Smooth muscle cell (in vitro differentiated cells): ENCODE measurements at regions not wholly inside any gene's neighbourhood (a gene's known extent, or its start where the extent isn't known, plus 50 kb on each side); places are given as distances from the start of the nearest gene placed in this dataset.

Experiments used
- DNase-seq: peaks from one replicate; lab custom pipeline; 2025; ENCODE audit not compliant: unreplicated experiment; lab: John Stamatoyannopoulos, UW
- H2AFZ ChIP-seq: fragments of 200-600 bp; sonication (generic); 2 replicates; pipeline ENCODE4 v1.6.0; 2016; ENCODE audit warnings: antibody characterized with exemption, low read depth, mild to moderate bottlenecking
- H3F3A ChIP-seq: fragments of 200-600 bp; sonication (generic); 2 replicates; pipeline ENCODE4 v1.6.0; 2017; ENCODE audit warnings: antibody characterized with exemption, low read depth
- H3K27ac ChIP-seq: fragments of 200-600 bp; sonication (generic); 2 replicates; pipeline ENCODE4 v1.5.1; 2016; ENCODE audit warnings: low read depth, mild to moderate bottlenecking
- H3K27me3 ChIP-seq: fragments of 200-600 bp; sonication (generic); 2 replicates; pipeline ENCODE4 v1.6.1; 2016; ENCODE audit warnings: low read depth, mild to moderate bottlenecking
- H3K36me3 ChIP-seq: fragments of 200-600 bp; sonication (generic); 2 replicates; pipeline ENCODE4 v1.5.1; 2016; ENCODE audit warnings: low read depth
- H3K4me1 ChIP-seq: fragments of 200-600 bp; sonication (generic); 2 replicates; pipeline ENCODE4 v1.5.1; 2016; ENCODE audit warnings: low read depth
- H3K4me2 ChIP-seq: fragments of 200-600 bp; sonication (generic); 2 replicates; pipeline ENCODE4 v1.6.0; 2016; ENCODE audit warnings: mild to moderate bottlenecking
- H3K4me3 ChIP-seq: fragments of 200-600 bp; sonication (generic); 2 replicates; pipeline ENCODE4 v1.5.1; 2016; ENCODE audit warnings: mild to moderate bottlenecking
- H3K79me2 ChIP-seq: fragments of 200-600 bp; sonication (generic); 2 replicates; pipeline ENCODE4 v1.6.0; 2016; ENCODE audit warnings: low read depth, mild to moderate bottlenecking
- H3K9ac ChIP-seq: fragments of 200-600 bp; sonication (generic); 2 replicates; pipeline ENCODE4 v1.6.0; 2016; ENCODE audit warnings: low read depth
- H3K9me3 ChIP-seq: fragments of 200-600 bp; sonication (generic); replicated peaks from 2 replicates; pipeline ENCODE4 v1.5.1; 2016; ENCODE audit warnings: low read depth
- H4K20me1 ChIP-seq: fragments of 200-600 bp; sonication (generic); 2 replicates; pipeline ENCODE4 v1.6.0; 2016; ENCODE audit warnings: low read depth
- WGBS: methylation state at CpG from one replicate; pipeline ENCODE4 v1.1.7; 2016; ENCODE audit warnings: low lambda C conversion rate; 5-methylcytosine and 5-hydroxymethylcytosine counted together
- TF ChIP-seq, protein P1 (sequence below): fragments of 200-600 bp; sonication (generic); IDR thresholded peaks from 2 replicates; pipeline ENCODE4 v1.5.1; 2017; ENCODE audit warnings: borderline replicate concordance, mild to moderate bottlenecking, antibody characterized with exemption; ENCODE audit not compliant: insufficient read depth, poor library complexity, severe bottlenecking

DNA sequence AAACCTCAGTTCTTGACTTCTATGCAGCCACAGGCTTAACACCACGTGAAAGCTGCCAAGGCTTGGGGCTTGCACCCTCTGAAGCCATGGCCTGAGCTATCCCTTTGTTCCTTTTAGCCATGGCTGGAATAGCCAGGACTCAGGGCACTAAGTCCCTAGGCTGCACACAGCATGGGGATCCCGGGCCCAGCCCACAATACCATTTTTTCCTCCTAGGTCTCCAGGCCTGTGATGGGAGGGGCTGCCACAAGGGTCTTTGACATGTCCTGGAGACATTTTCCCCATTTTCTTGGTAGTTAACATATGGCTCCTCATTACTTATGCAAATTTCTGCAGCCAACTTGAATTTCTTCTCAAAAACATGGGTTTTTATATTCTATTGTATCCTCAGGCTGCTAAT lies 619.1 kb downstream of the NYAP2 start:
- Histone ChIP-seq H3K9ac (no peak overlapping the region), H4K20me1 (no peaks in the 10 kb centered on the region), H3K27ac (no peak overlapping the region), H3K4me1 (no peaks in the 10 kb centered on the region), H3K27me3 (no peaks in the 10 kb centered on the region), H3K36me3 (no peaks in the 10 kb centered on the region), H3K9me3 (no peaks in the 10 kb centered on the region), H3F3A (no peaks in the 10 kb centered on the region), H3K4me3 (no peak overlapping the region), H3K4me2 (no peak overlapping the region), H2AFZ (no peak overlapping the region), H3K79me2 (no peaks in the 10 kb centered on the region)
- no peak for DNase-seq
- WGBS = 89% methylated on average over 2 of the region's 2 CpGs
- TF ChIP-seq, protein P1, sequence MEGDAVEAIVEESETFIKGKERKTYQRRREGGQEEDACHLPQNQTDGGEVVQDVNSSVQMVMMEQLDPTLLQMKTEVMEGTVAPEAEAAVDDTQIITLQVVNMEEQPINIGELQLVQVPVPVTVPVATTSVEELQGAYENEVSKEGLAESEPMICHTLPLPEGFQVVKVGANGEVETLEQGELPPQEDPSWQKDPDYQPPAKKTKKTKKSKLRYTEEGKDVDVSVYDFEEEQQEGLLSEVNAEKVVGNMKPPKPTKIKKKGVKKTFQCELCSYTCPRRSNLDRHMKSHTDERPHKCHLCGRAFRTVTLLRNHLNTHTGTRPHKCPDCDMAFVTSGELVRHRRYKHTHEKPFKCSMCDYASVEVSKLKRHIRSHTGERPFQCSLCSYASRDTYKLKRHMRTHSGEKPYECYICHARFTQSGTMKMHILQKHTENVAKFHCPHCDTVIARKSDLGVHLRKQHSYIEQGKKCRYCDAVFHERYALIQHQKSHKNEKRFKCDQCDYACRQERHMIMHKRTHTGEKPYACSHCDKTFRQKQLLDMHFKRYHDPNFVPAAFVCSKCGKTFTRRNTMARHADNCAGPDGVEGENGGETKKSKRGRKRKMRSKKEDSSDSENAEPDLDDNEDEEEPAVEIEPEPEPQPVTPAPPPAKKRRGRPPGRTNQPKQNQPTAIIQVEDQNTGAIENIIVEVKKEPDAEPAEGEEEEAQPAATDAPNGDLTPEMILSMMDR = no peak

DNA sequence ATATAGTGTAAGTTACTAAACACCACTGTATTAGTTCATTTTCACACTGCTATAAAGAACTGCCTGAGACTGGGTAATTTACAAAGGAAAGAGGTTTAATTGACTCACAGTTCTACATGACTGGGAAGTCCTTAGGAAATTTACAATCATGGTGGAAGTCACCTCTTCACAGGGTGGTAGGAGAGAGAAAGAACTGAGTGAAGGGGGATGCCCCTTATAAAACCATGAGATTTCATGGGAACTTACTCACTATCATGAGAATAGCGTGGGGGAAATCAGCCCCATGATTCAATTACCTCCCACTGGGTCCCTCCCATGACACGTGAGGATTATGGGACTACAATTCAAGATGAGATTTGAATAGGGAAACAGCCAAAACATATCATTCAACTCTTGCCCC lies 618.0 kb downstream of the NYAP2 start:
- no peak overlapping the region for H3K4me3 ChIP-seq
- no peak overlapping the region for H3K4me2 ChIP-seq
- H3K27ac ChIP-seq = no peak overlapping the region
- no peaks in the 10 kb centered on the region for H3K36me3 ChIP-seq
- H3K79me2 ChIP-seq = no peaks in the 10 kb centered on the region
- H3F3A ChIP-seq = no peaks in the 10 kb centered on the region
- H3K9me3 ChIP-seq = no peaks in the 10 kb centered on the region
- H3K4me1 ChIP-seq = no peaks in the 10 kb centered on the region
- TF ChIP-seq, protein P1 = no peak
- no peak for DNase-seq
- H3K9ac ChIP-seq = no peak overlapping the region
- no peak overlapping the region for H2AFZ ChIP-seq
- H4K20me1 ChIP-seq = no peaks in the 10 kb centered on the region
- no peaks in the 10 kb centered on the region for H3K27me3 ChIP-seq
- WGBS = 94% methylated on average over 2 of the region's 2 CpGs

DNA sequence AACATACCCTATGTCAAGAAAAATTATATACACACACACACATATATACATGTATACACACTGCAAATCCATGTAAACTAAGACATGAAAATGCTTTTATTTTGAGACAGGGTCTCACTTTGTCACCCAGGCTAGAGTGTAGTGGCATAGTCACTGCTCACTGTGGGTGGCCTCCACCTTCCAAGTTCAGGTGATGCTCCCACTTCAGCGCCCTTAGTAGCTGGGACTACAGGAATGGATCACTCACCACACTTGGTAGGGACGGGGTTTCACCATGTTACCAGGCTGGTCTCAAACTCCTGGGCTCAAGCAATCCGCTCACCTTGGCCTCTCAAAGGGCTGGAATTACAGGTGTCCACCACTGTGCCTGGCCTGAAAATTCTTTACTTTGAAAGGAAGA lies 617.6 kb downstream of the NYAP2 start:
- Histone ChIP-seq H3K4me3 (no peak overlapping the region), H3K9me3 (no peaks in the 10 kb centered on the region), H3K4me1 (no peaks in the 10 kb centered on the region), H3K36me3 (no peaks in the 10 kb centered on the region), H4K20me1 (no peaks in the 10 kb centered on the region), H2AFZ (no peak overlapping the region), H3K9ac (no peak overlapping the region), H3F3A (no peaks in the 10 kb centered on the region), H3K4me2 (no peak overlapping the region), H3K27me3 (no peaks in the 10 kb centered on the region), H3K27ac (no peak overlapping the region), H3K79me2 (no peaks in the 10 kb centered on the region)
- DNase-seq = no peak
- TF ChIP-seq, protein P1 = no peak
- 98% methylated on average over 3 of the region's 3 CpGs for WGBS

DNA sequence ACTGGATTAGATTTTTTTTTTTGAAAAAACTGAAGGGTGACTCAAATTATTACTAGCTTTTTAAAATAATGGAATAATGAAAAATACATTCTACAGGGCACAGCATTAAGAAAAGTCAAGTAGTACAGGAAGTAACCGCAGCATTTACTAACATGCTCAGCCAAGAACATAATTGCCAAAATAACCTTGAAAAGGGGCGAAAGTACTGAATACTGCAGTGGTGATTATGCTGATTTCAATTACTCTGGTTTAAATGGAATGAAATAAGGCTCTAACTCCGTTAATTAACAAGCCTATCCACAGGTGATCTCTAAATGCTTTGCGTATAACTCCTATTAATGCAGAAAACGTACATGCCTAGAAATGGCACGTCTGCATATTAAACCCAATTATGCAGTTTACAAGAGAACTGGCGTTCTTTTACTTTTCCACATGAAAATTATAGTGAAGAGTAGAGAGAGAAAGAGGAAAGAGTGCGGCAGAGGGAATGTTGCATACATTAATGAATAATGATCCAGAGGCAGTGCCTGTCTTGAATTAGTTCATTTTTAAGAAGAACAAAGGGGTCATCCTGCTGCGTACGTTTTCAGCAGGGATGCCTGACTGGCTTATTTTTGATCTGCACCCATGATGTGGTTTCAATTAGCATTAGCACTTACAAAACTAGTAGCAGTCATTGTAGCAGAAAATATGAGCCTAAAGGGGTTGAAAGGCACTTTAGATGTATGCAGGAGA lies 612.4 kb downstream of the NYAP2 start:
- Histone ChIP-seq H3K36me3 (no peaks in the 10 kb centered on the region), H3K4me2 (no peak overlapping the region), H3K9me3 (no peaks in the 10 kb centered on the region), H2AFZ (no peak overlapping the region), H3K9ac (no peak overlapping the region), H3K27ac (no peak overlapping the region), H3F3A (no peaks in the 10 kb centered on the region), H4K20me1 (no peaks in the 10 kb centered on the region), H3K4me1 (no peaks in the 10 kb centered on the region), H3K4me3 (no peak overlapping the region), H3K27me3 (no peaks in the 10 kb centered on the region), H3K79me2 (no peaks in the 10 kb centered on the region)
- TF ChIP-seq, protein P1 = no peak
- no peak for DNase-seq
- WGBS = 93% methylated on average over 10 of the region's 10 CpGs
